GM23248 (cell line): ENCODE measurements at regions not wholly inside any gene's neighbourhood (a gene's known extent, or its start where the extent isn't known, plus 50 kb on each side); places are given as distances from the start of the nearest gene placed in this dataset.

Source experiments
- DNase-seq: peaks from one replicate; pipeline ENCODE4 v3.0.0-alpha.2; 2015
- H2AFZ ChIP-seq: fragments of 200-600 bp; sonication (generic); 2 replicates; pipeline ENCODE4 v1.6.1; 2016; ENCODE audit warnings: antibody characterized with exemption
- H3F3A ChIP-seq: fragments of 200-600 bp; sonication (generic); 2 replicates; pipeline ENCODE4 v1.6.1; 2016; ENCODE audit warnings: mild to moderate bottlenecking, antibody characterized with exemption, mixed run types; ENCODE audit not compliant: insufficient read depth
- H3K27ac ChIP-seq: fragments of 200-600 bp; sonication (generic); 2 replicates; pipeline ENCODE4 v1.5.1; 2016; ENCODE audit warnings: mild to moderate bottlenecking
- H3K27me3 ChIP-seq: fragments of 200-600 bp; sonication (generic); replicated peaks from 2 replicates; pipeline ENCODE4 v1.6.1; 2016; ENCODE audit warnings: mild to moderate bottlenecking; ENCODE audit not compliant: insufficient read depth
- H3K36me3 ChIP-seq: fragments of 200-600 bp; sonication (generic); 2 replicates; pipeline ENCODE4 v1.6.1; 2016; ENCODE audit warnings: low read depth, mild to moderate bottlenecking
- H3K4me1 ChIP-seq: fragments of 200-600 bp; sonication (generic); 2 replicates; pipeline ENCODE4 v1.6.1; 2016; ENCODE audit warnings: mild to moderate bottlenecking; ENCODE audit not compliant: insufficient read depth
- H3K4me2 ChIP-seq: fragments of 200-600 bp; sonication (generic); one replicate; pipeline ENCODE4 v1.6.1; 2016; ENCODE audit warnings: mild to moderate bottlenecking; ENCODE audit not compliant: unreplicated experiment
- H3K4me3 ChIP-seq: fragments of 200-600 bp; sonication (generic); 2 replicates; pipeline ENCODE4 v1.5.1; 2016; ENCODE audit warnings: mild to moderate bottlenecking
- H3K79me2 ChIP-seq: fragments of 200-600 bp; sonication (generic); 2 replicates; pipeline ENCODE4 v1.6.1; 2016; ENCODE audit warnings: mild to moderate bottlenecking; ENCODE audit not compliant: insufficient read depth
- H3K9ac ChIP-seq: fragments of 200-600 bp; sonication (generic); 2 replicates; pipeline ENCODE4 v1.6.1; 2016; ENCODE audit warnings: mild to moderate bottlenecking
- H3K9me2 ChIP-seq: fragments of 200-600 bp; sonication (generic); 2 replicates; pipeline ENCODE4 v1.6.1; 2016; ENCODE audit warnings: mixed run types, mild to moderate bottlenecking, moderate library complexity; ENCODE audit not compliant: insufficient read depth
- H3K9me3 ChIP-seq: fragments of 200-600 bp; sonication (generic); one replicate; pipeline ENCODE4 v1.6.1; 2017; ENCODE audit warnings: low read depth
- H4K20me1 ChIP-seq: fragments of 200-600 bp; sonication (generic); 2 replicates; pipeline ENCODE4 v1.6.0; 2016; ENCODE audit not compliant: insufficient read depth
- EZH2 ChIP-seq: fragments of 200-600 bp; sonication (generic); IDR thresholded peaks from 2 replicates; pipeline ENCODE4 v1.6.1; 2018; ENCODE audit warnings: antibody characterized with exemption, mild to moderate bottlenecking; ENCODE audit not compliant: insufficient read depth, poor library complexity, severe bottlenecking
- EZH2phosphoT487 ChIP-seq: fragments of 200-600 bp; sonication (generic); IDR thresholded peaks from 2 replicates; pipeline ENCODE4 v1.6.1; 2018; ENCODE audit warnings: antibody characterized with exemption, moderate library complexity, mild to moderate bottlenecking, low read depth; ENCODE audit not compliant: insufficient read depth
- WGBS, 2 experiments: methylation state at CpG; one replicate each; pipeline ENCODE4 v1.1.6; 2015 to 2017; ENCODE audit warnings: low lambda C conversion rate in 2 of 2, low coverage in 1 of 2; ENCODE audit errors: missing lambda C conversion rate in 2 of 2; 5-methylcytosine and 5-hydroxymethylcytosine counted together
- in situ Hi-C: fragments of 300-500 bp; cut with MboI; formaldehyde crosslinking; loops from 2 replicates; pipeline ENCODE4 v1.15.0; 2020

GRCh38 chr1:218693599-218693998 is 348.5 kb downstream of the TGFB2 start:
- Histone ChIP-seq H3K9ac (no peak overlapping the region), H3K79me2 (no peaks in the 10 kb centered on the region), H3K9me3 (no peaks in the 10 kb centered on the region), H3K4me1 (no peaks in the 10 kb centered on the region), H3K4me3 (no peak overlapping the region), H4K20me1 (no peaks in the 10 kb centered on the region), H2AFZ (no peak overlapping the region), H3K4me2 (no peak overlapping the region), H3K36me3 (no peaks in the 10 kb centered on the region), H3K27me3 (peaks cover 44% of the 10 kb centered on the region), H3K27ac (no peak overlapping the region), H3K9me2 (no peaks in the 10 kb centered on the region), H3F3A (no peaks in the 10 kb centered on the region)
- TF ChIP-seq EZH2 (no peak), EZH2phosphoT487 (no peak)
- no peak for DNase-seq
- in situ Hi-C loops, result no loop called here
- 59 to 80% methylated on average over 2 of the region's 2 CpGs for WGBS, 2 experiments

GRCh38 chr1:218694085-218694484 is 348.9 kb downstream of the TGFB2 start:
- TF ChIP-seq EZH2 (no peak), EZH2phosphoT487 (no peak)
- H3K9me3 ChIP-seq, result no peaks in the 10 kb centered on the region
- no peaks in the 10 kb centered on the region for H3K4me1 ChIP-seq
- 67 to 78% methylated on average over 3 of the region's 3 CpGs for WGBS, 2 experiments
- no peaks in the 10 kb centered on the region for H3K36me3 ChIP-seq
- no peak overlapping the region for H3K9ac ChIP-seq
- no peak overlapping the region for H3K4me2 ChIP-seq
- H3K9me2 ChIP-seq, result no peaks in the 10 kb centered on the region
- no peak overlapping the region for H3K4me3 ChIP-seq
- peaks cover 40% of the 10 kb centered on the region for H3K27me3 ChIP-seq
- H2AFZ ChIP-seq, result no peak overlapping the region
- no peaks in the 10 kb centered on the region for H3K79me2 ChIP-seq
- DNase-seq, result no peak
- H4K20me1 ChIP-seq, result no peaks in the 10 kb centered on the region
- no peak overlapping the region for H3K27ac ChIP-seq
- no peaks in the 10 kb centered on the region for H3F3A ChIP-seq
- in situ Hi-C loops, result no loop called here

DNA sequence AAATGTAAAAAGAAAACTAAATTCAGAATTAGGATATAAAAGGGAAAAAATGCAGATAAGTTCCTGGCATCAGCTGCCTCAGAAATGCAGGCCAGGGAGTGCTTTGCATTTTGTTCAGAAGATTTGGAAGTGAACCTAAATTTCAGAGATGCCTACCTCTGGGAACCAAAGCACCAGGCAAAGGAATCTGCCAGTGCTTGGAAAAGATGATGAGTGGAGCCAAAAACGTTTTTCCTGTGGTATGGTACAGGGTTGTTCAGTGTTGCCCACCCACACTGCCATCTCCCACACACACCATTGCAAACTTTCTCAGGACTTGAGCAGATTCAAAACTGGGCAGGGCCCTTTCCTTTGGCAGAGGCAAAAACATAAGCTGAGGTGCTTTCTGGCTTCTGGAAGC is 349.5 kb downstream of the TGFB2 start:
- Histone ChIP-seq H3K27me3 (peaks cover 36% of the 10 kb centered on the region), H4K20me1 (no peaks in the 10 kb centered on the region), H3K4me1 (no peaks in the 10 kb centered on the region), H3K4me2 (no peak overlapping the region), H2AFZ (no peak overlapping the region), H3K9me3 (no peaks in the 10 kb centered on the region), H3K27ac (no peak overlapping the region), H3K79me2 (no peaks in the 10 kb centered on the region), H3F3A (no peaks in the 10 kb centered on the region), H3K36me3 (no peaks in the 10 kb centered on the region), H3K9me2 (no peaks in the 10 kb centered on the region), H3K4me3 (no peak overlapping the region), H3K9ac (no peak overlapping the region)
- TF ChIP-seq EZH2 (no peak), EZH2phosphoT487 (no peak)
- 15 to 27% methylated on average over 1 of the region's 1 CpG for WGBS, 2 experiments
- in situ Hi-C loops, result no loop called here
- DNase-seq, result no peak

GRCh38 chr1:218695525-218695924 is 350.4 kb downstream of the TGFB2 start:
- no peak for DNase-seq
- H3K79me2 ChIP-seq, result no peaks in the 10 kb centered on the region
- no peak overlapping the region for H3K4me2 ChIP-seq

DNA sequence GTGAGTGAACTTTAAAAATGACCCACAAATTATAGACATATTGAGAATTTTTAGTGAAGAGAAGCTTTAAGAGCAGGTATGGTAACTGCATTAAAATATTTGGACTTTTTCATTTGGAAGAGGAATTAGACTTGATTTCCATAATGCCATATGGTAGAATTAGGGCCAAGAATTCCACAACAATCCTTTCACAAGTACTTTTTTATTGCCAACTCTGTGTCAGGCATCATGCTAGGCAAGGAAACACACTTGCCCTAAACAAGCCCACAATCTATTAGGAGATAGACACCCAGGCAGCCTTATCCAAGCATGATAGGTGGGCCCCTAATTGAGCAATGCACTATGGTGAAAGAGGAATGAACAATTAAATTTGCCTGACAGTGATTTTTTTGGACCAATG is 353.0 kb downstream of the TGFB2 start:
- Histone ChIP-seq H3K9me2 (no peaks in the 10 kb centered on the region), H2AFZ (no peak overlapping the region), H3K4me1 (no peaks in the 10 kb centered on the region), H3K79me2 (no peaks in the 10 kb centered on the region), H3K9ac (no peak overlapping the region), H3K9me3 (no peaks in the 10 kb centered on the region), H3K36me3 (no peaks in the 10 kb centered on the region), H3K27me3 (0 out of 2 replicates have a peak, but pooled peaks cover 13% of the 10 kb centered on the region), H3K4me2 (no peak overlapping the region), H4K20me1 (no peaks in the 10 kb centered on the region), H3K27ac (no peak overlapping the region), H3F3A (no peaks in the 10 kb centered on the region), H3K4me3 (no peak overlapping the region)
- no peak for TF ChIP-seq EZH2
- TF ChIP-seq EZH2phosphoT487, result no peak
- DNase-seq, result no peak
- in situ Hi-C loops, result no loop called here

More at GRCh38 chr1:218695525-218695924, 350.4 kb downstream of the TGFB2 start:
- H3K4me1 ChIP-seq, result no peaks in the 10 kb centered on the region
- no peak overlapping the region for H3K27ac ChIP-seq
- in situ Hi-C loops, result no loop called here
- no peaks in the 10 kb centered on the region for H3K36me3 ChIP-seq
- H3K9me3 ChIP-seq, result no peaks in the 10 kb centered on the region
- H3K9ac ChIP-seq, result no peak overlapping the region
- TF ChIP-seq EZH2phosphoT487 (no peak), EZH2 (no peak)
- no peak overlapping the region for H2AFZ ChIP-seq
- H3K4me3 ChIP-seq, result no peak overlapping the region
- WGBS, 2 experiments, result 85 to 92% methylated on average over 4 of the region's 4 CpGs
- no peaks in the 10 kb centered on the region for H3K9me2 ChIP-seq
- no peaks in the 10 kb centered on the region for H3F3A ChIP-seq
- no peaks in the 10 kb centered on the region for H4K20me1 ChIP-seq
- H3K27me3 ChIP-seq, result peaks cover 33% of the 10 kb centered on the region
